ENCODE measurements at regions not wholly inside any gene's neighbourhood (a gene's known extent, or its start where the extent isn't known, plus 50 kb on each side); places are given as distances from the start of the nearest gene placed in this dataset.

GRCh38 chr3:10725846-10726245 lies 90.2 kb upstream of the SLC6A11 start (continued):
- TF ChIP-seq AFF4 (CRISPR knock-in tag; IDR thresholded peaks at IDR 0.05; ENCODE audit: borderline replicate concordance), result no peak
- TF ChIP-seq CDX4 (CRISPR knock-in tag; IDR thresholded peaks at IDR 0.05; ENCODE audit: borderline replicate concordance), result no peak
- TF ChIP-seq ATF3 (CRISPR knock-in tag; conservative IDR thresholded peaks at IDR 0.05), result no peak
- no peak for TF ChIP-seq ZNF425 (CRISPR knock-in tag; conservative IDR thresholded peaks at IDR 0.05)
- no peak for TF ChIP-seq FOXJ3 (CRISPR knock-in tag; IDR thresholded peaks at IDR 0.05; ENCODE audit: borderline replicate concordance)
- no peak for TF ChIP-seq RORB (CRISPR knock-in tag; IDR thresholded peaks at IDR 0.05)
- TF ChIP-seq MYBL2 (CRISPR knock-in tag; IDR thresholded peaks at IDR 0.05), result no peak
- TF ChIP-seq ZNF671 (CRISPR knock-in tag; IDR thresholded peaks at IDR 0.05), result no peak
- TF ChIP-seq ZNF232 (CRISPR knock-in tag; IDR thresholded peaks at IDR 0.05), result no peak
- TF ChIP-seq SMAD4 (CRISPR knock-in tag; IDR thresholded peaks at IDR 0.05), result no peak

- no peak overlapping the region for H3K27ac Mint-ChIP-seq
- H3K36me3 Mint-ChIP-seq, result 0 out of 2 replicates have a peak, but pooled peaks cover 2% of the 10 kb centered on the region
- H3K4me1 Mint-ChIP-seq, result peaks cover 27% of the 10 kb centered on the region
- ATAC-seq, result no peak
- ChIA-PET POLR2A (no interaction called here), CTCF (no interaction called here)
- no peak for TF ChIP-seq IRF2 (CRISPR knock-in tag; IDR thresholded peaks at IDR 0.05; ENCODE audit: borderline replicate concordance, low read depth)
- H3K4me3 Mint-ChIP-seq, result no peak overlapping the region
- H3K27me3 Mint-ChIP-seq (ENCODE audit: low read depth), result no peaks in the 10 kb centered on the region; the same call in none of the 2 replicates
- no peak for DNase-seq (ENCODE audit: low spot score)
- H3K9me3 Mint-ChIP-seq, result peaks cover 7% of the 10 kb centered on the region
Observed at GRCh38 chr3:10726787-10727186, 89.2 kb upstream of the SLC6A11 start.

GRCh38 chr3:10729439-10729838 lies 86.6 kb upstream of the SLC6A11 start:
- peaks cover 4% of the 10 kb centered on the region; the same call in 1 of the 2 replicates for H3K4me1 Mint-ChIP-seq
- CTCF ChIA-PET, result interaction anchor here (1.7 kb wide), 1 partner anchor 9 kb away, joined by 7 read pairs; no protein-coding TSS in a partner anchor
- POLR2A ChIA-PET, result no interaction called here
- peaks cover 8% of the 10 kb centered on the region for H3K27me3 Mint-ChIP-seq (ENCODE audit: low read depth)
- peaks cover 16% of the 10 kb centered on the region for H3K36me3 Mint-ChIP-seq
- H3K4me3 Mint-ChIP-seq, result no peak overlapping the region
- H3K27ac Mint-ChIP-seq, result no peak overlapping the region; the same call in 1 of the 2 replicates
- ATAC-seq (no peak), DNase-seq (ENCODE audit: low spot score) (no peak)
- H3K9me3 Mint-ChIP-seq, result peaks cover 33% of the 10 kb centered on the region
- TF ChIP-seq MYBL2 (CRISPR knock-in tag; IDR thresholded peaks at IDR 0.05), result no peak
- TF ChIP-seq IRF2 (CRISPR knock-in tag; IDR thresholded peaks at IDR 0.05; ENCODE audit: borderline replicate concordance, low read depth), result no peak
- TF ChIP-seq NFATC4 (CRISPR knock-in tag; IDR thresholded peaks at IDR 0.05), result no peak
- no peak for TF ChIP-seq FOXK1 (CRISPR knock-in tag; IDR thresholded peaks at IDR 0.05)
- no peak for TF ChIP-seq SMAD3 (CRISPR knock-in tag; IDR thresholded peaks at IDR 0.05; ENCODE audit: borderline replicate concordance)
- TF ChIP-seq STAT6 (CRISPR knock-in tag; conservative IDR thresholded peaks at IDR 0.05; ENCODE audit: low read depth), result no peak
- TF ChIP-seq ZNF281 (CRISPR knock-in tag; IDR thresholded peaks at IDR 0.05), result no peak
- TF ChIP-seq PREB (CRISPR knock-in tag; IDR thresholded peaks at IDR 0.05; ENCODE audit: borderline replicate concordance), result no peak
- TF ChIP-seq NR1H2 (CRISPR knock-in tag; IDR thresholded peaks at IDR 0.05), result no peak
- no peak for TF ChIP-seq SMAD4 (CRISPR knock-in tag; IDR thresholded peaks at IDR 0.05)
- TF ChIP-seq ZNF396 (CRISPR knock-in tag; IDR thresholded peaks at IDR 0.05; ENCODE audit: borderline replicate concordance), result no peak
- no peak for TF ChIP-seq FOXJ3 (CRISPR knock-in tag; IDR thresholded peaks at IDR 0.05; ENCODE audit: borderline replicate concordance)
